VCaP (cell line): ENCODE measurements at regions not wholly inside any gene's neighbourhood (a gene's known extent, or its start where the extent isn't known, plus 50 kb on each side); places are given as distances from the start of the nearest gene placed in this dataset.

ENCODE experiments used
- H3K27ac ChIP-seq: fragments of 450-650 bp; 2 replicates; pipeline ENCODE4 v1.5.1; 2017
- TF ChIP-seq, protein P1 (sequence below): fragments of 450-650 bp; conservative IDR thresholded peaks from 2 replicates; pipeline ENCODE4 v1.5.1; 2017; ENCODE audit warnings: mild to moderate bottlenecking, moderate library complexity

DNA sequence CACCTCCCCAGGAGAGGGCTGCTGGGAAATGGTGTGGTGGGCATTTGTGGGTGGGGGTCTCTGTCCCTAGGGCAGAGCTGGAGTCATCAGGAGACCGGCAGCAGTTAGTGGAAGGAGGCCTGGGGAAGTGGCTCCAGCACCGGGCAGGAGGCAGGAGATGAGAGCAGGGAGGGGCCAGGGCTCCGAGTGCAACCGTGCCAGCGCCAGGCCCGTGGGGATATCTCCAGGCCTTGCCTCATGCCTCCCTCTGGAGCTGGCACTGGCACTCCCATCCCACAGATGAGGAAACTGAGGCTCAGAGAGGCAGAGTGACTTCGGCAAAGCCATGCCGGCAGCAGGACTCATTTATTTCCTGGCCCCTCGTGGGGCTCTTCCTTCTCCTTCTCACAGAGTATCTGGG lies 83.5 kb downstream of the HMX1 start:
- H3K27ac ChIP-seq, result no peak overlapping the region
- TF ChIP-seq, protein P1, sequence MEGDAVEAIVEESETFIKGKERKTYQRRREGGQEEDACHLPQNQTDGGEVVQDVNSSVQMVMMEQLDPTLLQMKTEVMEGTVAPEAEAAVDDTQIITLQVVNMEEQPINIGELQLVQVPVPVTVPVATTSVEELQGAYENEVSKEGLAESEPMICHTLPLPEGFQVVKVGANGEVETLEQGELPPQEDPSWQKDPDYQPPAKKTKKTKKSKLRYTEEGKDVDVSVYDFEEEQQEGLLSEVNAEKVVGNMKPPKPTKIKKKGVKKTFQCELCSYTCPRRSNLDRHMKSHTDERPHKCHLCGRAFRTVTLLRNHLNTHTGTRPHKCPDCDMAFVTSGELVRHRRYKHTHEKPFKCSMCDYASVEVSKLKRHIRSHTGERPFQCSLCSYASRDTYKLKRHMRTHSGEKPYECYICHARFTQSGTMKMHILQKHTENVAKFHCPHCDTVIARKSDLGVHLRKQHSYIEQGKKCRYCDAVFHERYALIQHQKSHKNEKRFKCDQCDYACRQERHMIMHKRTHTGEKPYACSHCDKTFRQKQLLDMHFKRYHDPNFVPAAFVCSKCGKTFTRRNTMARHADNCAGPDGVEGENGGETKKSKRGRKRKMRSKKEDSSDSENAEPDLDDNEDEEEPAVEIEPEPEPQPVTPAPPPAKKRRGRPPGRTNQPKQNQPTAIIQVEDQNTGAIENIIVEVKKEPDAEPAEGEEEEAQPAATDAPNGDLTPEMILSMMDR, result no peak

DNA sequence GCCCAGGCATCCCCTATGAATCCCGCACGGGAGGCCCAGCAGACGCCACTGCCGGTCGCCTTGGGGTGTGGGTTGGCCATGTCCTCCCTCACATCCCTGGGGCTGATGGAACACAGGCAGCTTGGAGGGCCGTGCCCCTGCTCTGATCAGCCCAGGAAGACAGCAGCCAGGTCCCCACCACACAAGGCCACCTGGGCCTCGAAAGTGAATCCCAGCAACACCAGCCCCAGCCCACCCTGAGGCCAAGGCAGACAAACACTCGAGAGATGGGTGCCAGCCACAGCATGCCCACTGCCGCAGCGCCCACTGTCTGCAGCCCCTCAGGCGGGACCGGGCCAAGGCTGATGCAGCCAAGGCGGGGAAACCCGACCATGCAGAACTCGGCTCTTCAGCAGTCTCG lies 85.5 kb downstream of the HMX1 start:
- H3K27ac ChIP-seq, result no peak overlapping the region
- TF ChIP-seq, protein P1, result no peak

DNA sequence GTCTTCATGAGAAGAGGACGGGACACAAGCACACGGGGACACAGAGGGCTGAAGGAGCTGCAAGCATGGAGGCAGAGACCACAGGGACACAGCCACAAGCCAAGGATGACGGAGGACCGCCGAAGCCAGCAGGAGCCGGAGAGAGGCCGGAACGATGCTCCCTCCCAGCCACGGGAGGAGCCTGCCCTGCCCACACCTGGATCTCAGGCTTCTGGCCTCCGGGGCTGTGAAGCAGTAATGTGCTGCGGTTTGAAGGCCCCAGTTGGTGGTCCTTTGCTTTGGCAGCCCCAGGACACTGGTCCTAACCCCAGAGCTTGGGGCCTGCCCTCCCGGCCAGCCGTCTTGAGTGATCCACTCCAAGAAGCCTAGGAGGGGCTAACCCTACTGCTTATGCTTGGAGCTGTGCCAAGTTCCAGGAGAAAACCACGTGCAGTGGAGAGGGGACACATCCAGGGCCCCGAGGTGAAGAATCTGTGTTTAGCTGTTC lies 85.9 kb downstream of the HMX1 start:
- no peak overlapping the region for H3K27ac ChIP-seq
- TF ChIP-seq, protein P1, result no peak

DNA sequence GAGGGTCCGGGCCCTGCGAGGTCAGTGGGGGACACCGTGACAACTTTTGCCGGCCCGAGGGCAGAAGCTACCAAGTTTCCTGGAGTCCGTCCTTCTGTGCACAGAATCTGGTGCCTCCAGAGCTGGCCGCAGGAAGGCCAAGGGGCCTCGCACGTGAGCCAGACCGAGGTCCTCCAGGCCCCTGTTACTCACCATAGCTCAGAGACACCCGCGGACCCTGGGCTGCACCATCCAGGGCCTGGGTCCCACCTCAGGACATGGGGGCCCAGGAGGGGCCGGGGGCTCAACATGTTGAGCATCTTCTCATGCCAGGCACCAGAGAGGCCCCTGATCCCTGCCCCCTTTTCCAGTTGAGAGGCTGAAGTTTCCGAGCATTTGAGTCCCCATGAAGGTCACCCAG lies 87.9 kb downstream of the HMX1 start:
- H3K27ac ChIP-seq, result no peak overlapping the region
- TF ChIP-seq, protein P1, result no peak

DNA sequence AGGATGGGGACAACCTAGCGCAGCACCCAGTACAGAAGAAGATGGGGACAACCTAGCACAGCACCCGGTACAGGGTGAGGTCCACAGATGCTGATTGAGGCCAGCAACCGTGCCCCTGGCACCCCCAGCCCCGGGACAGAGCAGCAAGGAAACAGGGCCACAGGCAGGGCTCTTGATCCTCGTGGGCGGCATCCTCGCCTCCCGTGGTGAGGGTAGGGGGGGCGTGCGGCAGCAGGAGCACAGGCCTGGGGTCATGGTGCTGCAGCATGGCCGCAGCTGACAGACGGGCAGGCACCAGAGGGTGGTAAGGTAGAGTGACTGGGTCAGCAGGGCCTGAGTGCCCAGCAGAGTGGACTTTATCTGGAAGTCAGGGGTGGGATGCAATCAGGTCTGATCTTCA lies 89.5 kb downstream of the HMX1 start:
- no peak overlapping the region for H3K27ac ChIP-seq
- TF ChIP-seq, protein P1, result no peak

DNA sequence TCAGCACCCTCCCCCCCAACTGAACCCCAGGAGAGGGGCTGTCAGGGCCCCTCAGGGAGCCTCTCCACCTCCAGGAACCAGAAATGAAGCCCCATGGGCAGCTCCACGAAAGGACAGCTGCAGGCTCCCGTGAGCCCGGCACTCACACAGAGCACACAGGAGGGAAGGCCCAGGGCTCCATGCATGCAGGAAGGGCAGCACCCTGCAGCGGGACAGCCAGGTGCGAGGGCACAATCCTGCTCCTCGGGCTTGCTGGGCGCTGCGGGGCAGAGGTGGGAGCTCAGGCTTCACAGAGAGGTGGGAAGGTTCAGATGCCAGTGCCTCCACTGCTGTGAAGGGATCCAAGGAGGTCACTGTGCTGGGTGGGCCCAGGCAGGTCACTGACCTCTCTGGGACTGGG lies 90.0 kb downstream of the HMX1 start:
- TF ChIP-seq, protein P1, result no peak
- H3K27ac ChIP-seq, result no peak overlapping the region

DNA sequence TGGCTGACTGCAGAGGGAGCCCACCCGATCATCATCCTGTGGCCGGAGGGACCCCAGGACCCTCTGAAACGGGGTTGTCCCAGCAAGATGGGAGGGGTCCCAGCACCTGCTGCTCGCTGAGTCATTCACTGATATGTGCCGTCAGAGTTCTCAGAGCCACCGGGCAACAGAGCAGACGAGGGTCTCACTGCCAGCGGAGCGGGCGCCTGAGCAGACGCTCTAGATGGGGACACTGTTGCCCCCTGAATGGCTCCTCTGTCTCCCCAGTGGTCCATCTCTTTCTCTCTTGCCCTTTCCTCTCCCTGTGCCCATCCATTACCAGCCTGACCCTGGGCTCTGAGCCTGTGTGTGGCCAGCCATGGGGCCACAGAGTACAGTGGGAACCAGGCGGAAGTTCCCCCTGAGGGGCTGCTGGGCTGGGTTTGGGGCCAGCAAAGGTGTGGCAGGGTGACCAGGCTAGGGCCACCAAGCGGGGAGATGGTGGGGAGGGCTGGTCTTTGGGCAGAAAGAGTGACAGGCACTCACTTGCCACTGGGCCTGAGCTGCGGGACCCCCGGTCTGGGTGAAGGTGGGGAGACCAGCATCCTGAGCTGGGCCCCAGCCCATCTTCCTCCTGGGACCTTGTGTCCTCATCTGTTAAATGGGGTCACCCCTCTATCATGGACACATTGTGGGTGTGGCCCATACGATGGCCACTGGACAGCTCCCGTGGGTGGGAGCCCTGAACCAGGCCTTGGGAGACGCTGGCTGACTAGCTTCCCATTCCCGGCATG lies 90.9 kb downstream of the HMX1 start:
- H3K27ac ChIP-seq, result peak overlapping the region; percentile 23; the same call in 1 of the 2 replicates
- TF ChIP-seq, protein P1, result no peak
